Pancreas (tissue), 10 donors: ENCODE measurements at regions not wholly inside any gene's neighbourhood (a gene's known extent, or its start where the extent isn't known, plus 50 kb on each side); places are given as distances from the start of the nearest gene placed in this dataset.

Experiments used
- ATAC-seq, 4 donors: fragments of 200-7000 bp; cut with Tn5 transposase; one replicate each; pipeline versions ENCODE4 v1.8.0 to v1.9.1; 2020; ENCODE audit warnings: mild to moderate bottlenecking in 4 of 4, moderate library complexity in 4 of 4
- DNase-seq, 6 donors: peaks; one replicate each; pipeline ENCODE4 v3.0.0-alpha.2; 2020
- FAIRE-seq: peaks from 2 replicates; lab custom pipeline; 2012; peaks lifted over from hg19 to GRCh38; lab: Jason Lieb, UNC
- H3K27ac ChIP-seq, 4 donors: fragments of 200-600 bp; sonication (generic); 1 replicate in 3 of 4; 2 replicates in 1 of 4; pipeline versions ENCODE4 v1.5.0 to v1.8.0; 2020
- H3K27me3 ChIP-seq, 4 donors: fragments of 200-600 bp; one replicate each; pipeline ENCODE4 v1.8.0; 2021
- H3K36me3 ChIP-seq, 3 donors: fragments of 200-600 bp; sonication (generic) in 1 of 3; one replicate each; pipeline versions ENCODE4 v1.5.0 to v1.8.0; 2020 to 2021
- H3K4me1 ChIP-seq, 3 donors: fragments of 200-600 bp; one replicate each; pipeline ENCODE4 v1.8.0; 2021
- H3K4me3 ChIP-seq, 4 donors: fragments of 200-600 bp; sonication (generic) in 2 of 4; one replicate each; pipeline versions ENCODE4 v1.5.0 to v1.8.0; 2020 to 2021
- H3K9me3 ChIP-seq, 4 donors: fragments of 200-600 bp; one replicate each; pipeline ENCODE4 v1.8.0; 2021
- WGBS, 2 donors: extraction: QIAGEN DNeasy Blood & Tissue Kit; methylation state at CpG; one replicate each; pipeline ENCODE4 v1.1.7; 2013; 5-methylcytosine and 5-hydroxymethylcytosine counted together
- intact Hi-C, 3 donors: fragments of 100-400 bp; cut with DNase I; formaldehyde crosslinking; loops; one replicate each; pipeline versions ENCODE4 v1.11.1 to v1.14.2; 2022
- TF ChIP-seq, protein P1 (sequence below), 4 donors: fragments of 200-600 bp; sonication (generic) in 3 of 4; IDR thresholded peaks; one replicate each; pipeline versions ENCODE4 v1.5.0 to v1.8.0; 2021; ENCODE audit warnings: antibody characterized with exemption in 4 of 4
- donor health status: healthy with polysubstance abuse.
- donor health status: DM: no; HTN: no; CAD: no; lungs with moderate emphysema.
- donor health status: DM: no; HTN: no; CAD: no.
- donor health status: control.
- donor health status: control.
- donor health status: Bipolar disorder and iron deficiency.
- donor health status: DM: yes; HTN: yes; CAD: no.
- donor health status: DM: no; HTN: no; CAD: no.
- donor health status: DM: no; HTN: no; CAD: no.
- donor health status: DM: yes; HTN: yes; CAD: no.

DNA sequence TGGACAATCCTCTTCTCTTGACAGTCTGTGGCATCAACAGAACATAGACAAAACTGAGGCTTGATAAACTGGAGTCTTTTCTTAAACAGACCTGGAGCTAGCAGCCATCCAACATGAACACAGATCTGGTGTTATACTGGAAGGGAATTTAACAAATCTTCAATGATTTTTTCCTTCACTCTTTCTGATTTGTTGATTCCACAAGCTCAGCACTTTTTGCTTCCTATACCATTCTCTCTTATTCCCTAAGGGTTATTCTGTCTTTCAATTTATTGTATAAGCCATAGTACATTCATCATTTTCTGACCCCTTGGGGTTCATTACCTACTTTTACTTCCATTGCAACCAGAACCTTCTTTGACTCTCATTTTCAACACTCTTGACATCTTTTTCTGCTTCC, 1255.6 kb downstream of the NLGN4Y start:
- Histone ChIP-seq H3K27me3 (no peaks in the 10 kb centered on the region), H3K27ac (no peak overlapping the region), H3K4me1 (no peaks in the 10 kb centered on the region), H3K9me3 (no peaks in the 10 kb centered on the region), H3K4me3 (no peak overlapping the region), H3K36me3 (no peaks in the 10 kb centered on the region)
- intact Hi-C loops = no loop called here
- no peak for FAIRE-seq
- TF ChIP-seq, protein P1, sequence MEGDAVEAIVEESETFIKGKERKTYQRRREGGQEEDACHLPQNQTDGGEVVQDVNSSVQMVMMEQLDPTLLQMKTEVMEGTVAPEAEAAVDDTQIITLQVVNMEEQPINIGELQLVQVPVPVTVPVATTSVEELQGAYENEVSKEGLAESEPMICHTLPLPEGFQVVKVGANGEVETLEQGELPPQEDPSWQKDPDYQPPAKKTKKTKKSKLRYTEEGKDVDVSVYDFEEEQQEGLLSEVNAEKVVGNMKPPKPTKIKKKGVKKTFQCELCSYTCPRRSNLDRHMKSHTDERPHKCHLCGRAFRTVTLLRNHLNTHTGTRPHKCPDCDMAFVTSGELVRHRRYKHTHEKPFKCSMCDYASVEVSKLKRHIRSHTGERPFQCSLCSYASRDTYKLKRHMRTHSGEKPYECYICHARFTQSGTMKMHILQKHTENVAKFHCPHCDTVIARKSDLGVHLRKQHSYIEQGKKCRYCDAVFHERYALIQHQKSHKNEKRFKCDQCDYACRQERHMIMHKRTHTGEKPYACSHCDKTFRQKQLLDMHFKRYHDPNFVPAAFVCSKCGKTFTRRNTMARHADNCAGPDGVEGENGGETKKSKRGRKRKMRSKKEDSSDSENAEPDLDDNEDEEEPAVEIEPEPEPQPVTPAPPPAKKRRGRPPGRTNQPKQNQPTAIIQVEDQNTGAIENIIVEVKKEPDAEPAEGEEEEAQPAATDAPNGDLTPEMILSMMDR (IDR thresholded peaks at IDR 0.05) = no peak
- ATAC-seq = no peak
- no peak for DNase-seq

DNA sequence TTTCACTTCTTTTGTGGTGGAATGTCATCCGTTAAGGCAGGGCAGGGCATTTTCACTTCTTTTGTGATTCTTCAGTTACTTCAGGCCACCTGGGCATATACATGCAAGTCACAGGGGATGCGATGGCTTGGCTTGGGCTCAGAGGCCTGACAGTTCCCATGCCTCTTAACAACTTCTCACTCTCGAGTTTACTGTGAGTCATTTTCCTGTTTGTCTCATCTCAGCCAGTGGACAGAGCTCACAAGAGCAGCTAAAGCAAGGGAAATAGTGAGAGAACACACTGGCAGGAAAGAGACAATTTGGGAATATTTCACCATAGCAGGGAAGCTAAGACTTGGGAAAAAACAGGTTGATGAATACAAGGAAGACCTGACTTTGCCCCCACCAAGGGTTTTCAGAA, 1275.7 kb downstream of the NLGN4Y start:
- intact Hi-C loops = no loop called here
- no peak overlapping the region for H3K4me3 ChIP-seq
- no peaks in the 10 kb centered on the region for H3K4me1 ChIP-seq
- no peak overlapping the region for H3K27ac ChIP-seq
- TF ChIP-seq, protein P1 (IDR thresholded peaks at IDR 0.05) = no peak
- DNase-seq (no peak), ATAC-seq (no peak), FAIRE-seq (no peak)
- no peaks in the 10 kb centered on the region for H3K36me3 ChIP-seq
- no peaks in the 10 kb centered on the region for H3K9me3 ChIP-seq
- 27% methylated on average over 3 of the region's 3 CpGs; no CpG with 5 or more reads in 1 of the 2 donors for WGBS, 2 donors
- H3K27me3 ChIP-seq = no peaks in the 10 kb centered on the region

DNA sequence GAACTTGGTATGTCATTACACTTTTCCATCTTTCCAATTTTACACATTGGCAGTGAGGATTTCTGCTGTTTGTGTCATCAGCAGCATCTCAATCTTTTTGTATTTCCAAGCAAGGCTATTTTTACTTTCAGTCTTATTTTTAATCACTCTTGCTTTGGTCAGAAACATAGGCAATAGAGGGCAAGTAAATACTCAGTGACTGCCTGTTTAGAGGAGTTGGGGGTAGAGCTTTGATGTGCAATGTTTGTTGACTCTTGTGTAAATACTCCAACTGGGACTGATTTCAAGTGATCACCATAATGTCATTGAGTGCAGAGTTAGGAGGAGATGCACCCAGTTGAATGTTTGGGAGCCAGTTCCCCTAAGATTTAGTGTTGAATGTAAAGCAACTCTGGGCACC, 1281.7 kb downstream of the NLGN4Y start:
- TF ChIP-seq, protein P1 (IDR thresholded peaks at IDR 0.05) = no peak
- Histone ChIP-seq H3K4me1 (no peaks in the 10 kb centered on the region), H3K4me3 (no peak overlapping the region), H3K36me3 (no peaks in the 10 kb centered on the region), H3K9me3 (no peaks in the 10 kb centered on the region), H3K27me3 (no peaks in the 10 kb centered on the region), H3K27ac (no peak overlapping the region)
- DNase-seq = no peak
- ATAC-seq = no peak
- FAIRE-seq = no peak
- intact Hi-C loops = no loop called here

DNA sequence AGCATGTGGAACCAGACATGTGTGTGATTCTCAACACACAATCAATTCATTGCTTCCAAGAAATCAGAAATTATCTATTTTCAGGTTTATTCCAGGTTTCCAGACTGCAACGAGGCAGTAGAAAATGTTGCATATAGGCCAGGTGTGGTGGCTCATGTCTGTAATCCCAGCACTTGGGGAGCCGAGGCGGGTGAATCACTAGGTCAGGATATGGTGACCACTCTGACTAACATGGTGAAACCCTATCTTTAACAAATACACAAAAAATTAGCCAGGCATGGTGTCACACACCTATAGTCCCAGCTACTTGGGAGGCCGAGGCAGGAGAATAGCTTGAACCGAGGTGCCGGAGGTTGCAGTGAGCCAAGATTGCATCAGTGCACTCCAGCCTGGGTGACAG, 1289.9 kb downstream of the NLGN4Y start:
- no peak overlapping the region for H3K27ac ChIP-seq
- H3K27me3 ChIP-seq = no peaks in the 10 kb centered on the region
- 73% methylated on average over 6 of the region's 6 CpGs; no CpG with 5 or more reads in 1 of the 2 donors for WGBS, 2 donors
- no peak overlapping the region for H3K4me3 ChIP-seq
- H3K9me3 ChIP-seq = no peaks in the 10 kb centered on the region
- ATAC-seq (no peak), FAIRE-seq (no peak), DNase-seq (no peak)
- intact Hi-C loops = no loop called here
- H3K4me1 ChIP-seq = no peaks in the 10 kb centered on the region
- TF ChIP-seq, protein P1 (IDR thresholded peaks at IDR 0.05) = no peak
- no peaks in the 10 kb centered on the region for H3K36me3 ChIP-seq
